ENCODE measurements at regions not wholly inside any gene's neighbourhood (a gene's known extent, or its start where the extent isn't known, plus 50 kb on each side); places are given as distances from the start of the nearest gene placed in this dataset.

GRCh38 chr10:29918623-29919400, 140.6 kb downstream of the JCAD start:
- TF ChIP-seq EZH2 (IDR thresholded peaks at IDR 0.05; ENCODE audit: borderline replicate concordance, insufficient read depth, low read depth, low read length, poor library complexity, severe bottlenecking) (no peak), CTCF (IDR thresholded peaks at IDR 0.05) (no peak)

All from B cell (primary cell).